H1 (cell line): ENCODE measurements at regions not wholly inside any gene's neighbourhood (a gene's known extent, or its start where the extent isn't known, plus 50 kb on each side); places are given as distances from the start of the nearest gene placed in this dataset.

ENCODE experiments used
- CTCF ChIA-PET: fragments of 300-600 bp; sonication (Branson Sonifier 250); formaldehyde crosslinking; loops from one replicate; lab custom pipeline; 2021; ENCODE audit not compliant: partially characterized antibody; lab: Charles Lee
- POLR2A ChIA-PET: fragments of 300-600 bp; sonication (Branson Sonifier 250); formaldehyde crosslinking; loops from one replicate; lab custom pipeline; 2021; ENCODE audit warnings: inconsistent platforms; ENCODE audit not compliant: partially characterized antibody; lab: Charles Lee
- DNase-seq, 2 experiments: peaks; one replicate each; pipeline versions ENCODE4 v3.0.0 to v3.0.0-alpha.2; 2010 to 2022; ENCODE audit warnings: low spot score in 2 of 2, low read depth in 1 of 2, mixed read lengths in 1 of 2
- FAIRE-seq: peaks from 2 replicates; lab custom pipeline; 2011; peaks lifted over from hg19 to GRCh38; lab: Jason Lieb, UNC
- H2AFZ ChIP-seq: 2 replicates; pipeline ENCODE4 v1.8.1; 2012; ENCODE audit warnings: low read length, inconsistent platforms
- H2AK5ac ChIP-seq: 2 replicates; pipeline ENCODE4 v1.6.1; 2013; ENCODE audit warnings: low read depth, low read length
- H2BK120ac ChIP-seq: replicated peaks from 2 replicates; pipeline ENCODE3; 2013; ENCODE audit warnings: low read depth, low read length, inconsistent platforms
- H2BK12ac ChIP-seq: 2 replicates; pipeline ENCODE4 v1.6.1; 2013; ENCODE audit warnings: low read depth, low read length
- H2BK15ac ChIP-seq: 2 replicates; pipeline ENCODE4 v1.6.1; 2013; ENCODE audit warnings: low read length
- H2BK20ac ChIP-seq: 2 replicates; pipeline ENCODE4 v1.6.1; 2013; ENCODE audit warnings: low read length
- H2BK5ac ChIP-seq: 2 replicates; pipeline ENCODE4 v1.6.1; 2013; ENCODE audit warnings: low read depth, low read length
- H3K14ac ChIP-seq: 2 replicates; pipeline ENCODE4 v1.6.1; 2013; ENCODE audit warnings: inconsistent platforms; ENCODE audit not compliant: insufficient read length
- H3K18ac ChIP-seq: 2 replicates; pipeline ENCODE4 v1.6.1; 2013; ENCODE audit warnings: low read length; ENCODE audit errors: extremely low read depth
- H3K23ac ChIP-seq: 2 replicates; pipeline ENCODE4 v1.6.1; 2013; ENCODE audit warnings: inconsistent platforms; ENCODE audit not compliant: insufficient read length
- H3K23me2 ChIP-seq: 2 replicates; pipeline ENCODE4 v1.6.1; 2013; ENCODE audit warnings: low read depth, low read length
- H3K27ac ChIP-seq: 2 replicates; pipeline ENCODE4 v1.6.1; 2011; ENCODE audit warnings: low read depth, low read length, inconsistent platforms
- H3K27me3 ChIP-seq, 4 experiments: replicated peaks in 1 of 4; 1 replicate in 1 of 4; 2 replicates in 3 of 4; pipeline versions ENCODE4 v1.6.1 to v1.8.1; 2011 to 2013; ENCODE audit warnings: low read length in 3 of 4, mild to moderate bottlenecking in 3 of 4, inconsistent platforms in 2 of 4, mixed read lengths in 2 of 4, moderate library complexity in 1 of 4; ENCODE audit not compliant: control insufficient read depth in 3 of 4, insufficient read depth in 3 of 4; ENCODE audit errors: extremely low read depth in 1 of 4
- H3K36me3 ChIP-seq, 4 experiments: 2 replicates each; pipeline versions ENCODE4 v1.6.1 to v1.8.1; 2011 to 2013; ENCODE audit warnings: mild to moderate bottlenecking in 4 of 4, low read length in 3 of 4, moderate library complexity in 2 of 4, control low read depth in 1 of 4, inconsistent platforms in 1 of 4; ENCODE audit not compliant: insufficient read depth in 4 of 4, control insufficient read depth in 2 of 4
- H3K4ac ChIP-seq: replicated peaks from 2 replicates; pipeline ENCODE3; 2013; ENCODE audit warnings: low read length, low read depth, mixed read lengths, inconsistent platforms; ENCODE audit not compliant: insufficient read length
- H3K4me1 ChIP-seq, 4 experiments: replicated peaks in 1 of 4; 1 replicate in 1 of 4; 2 replicates in 3 of 4; pipeline versions ENCODE4 v1.6.1 to v1.8.1; 2011 to 2013; ENCODE audit warnings: low read length in 3 of 4, inconsistent platforms in 2 of 4, mixed read lengths in 1 of 4; ENCODE audit not compliant: insufficient read depth in 4 of 4, control insufficient read depth in 3 of 4
- H3K4me2 ChIP-seq, 2 experiments: 2 replicates each; pipeline versions ENCODE4 v1.6.1 to v1.8.1; 2011 to 2013; ENCODE audit warnings: low read depth in 2 of 2, low read length in 2 of 2, control low read depth in 1 of 2, inconsistent platforms in 1 of 2, mild to moderate bottlenecking in 1 of 2; ENCODE audit not compliant: insufficient read depth in 1 of 2
- H3K4me3 ChIP-seq, 4 experiments: fragments of 200-600, 300-600 bp in 1 of 4; sonication (generic), shearing (Covaris generic), sonication (Bioruptor Twin) in 1 of 4; 2 replicates each; pipeline versions ENCODE4 v1.5.1 to v1.8.1; 2011 to 2016; ENCODE audit warnings: low read length in 4 of 4, low read depth in 3 of 4, control low read depth in 2 of 4, inconsistent platforms in 2 of 4, mild to moderate bottlenecking in 2 of 4, mixed read lengths in 1 of 4, moderate library complexity in 1 of 4; ENCODE audit not compliant: insufficient read depth in 2 of 4; ENCODE audit errors: extremely low read depth in 1 of 4
- H3K56ac ChIP-seq: replicated peaks from 2 replicates; pipeline ENCODE3; 2013; ENCODE audit warnings: low read depth, mild to moderate bottlenecking, mixed read lengths, low read length, inconsistent platforms; ENCODE audit not compliant: insufficient read length
- H3K79me1 ChIP-seq: 2 replicates; pipeline ENCODE4 v1.6.1; 2013; ENCODE audit warnings: low read depth, low read length, control low read depth
- H3K79me2 ChIP-seq, 2 experiments: 2 replicates each; pipeline versions ENCODE4 v1.6.1 to v1.8.1; 2012 to 2013; ENCODE audit warnings: low read length in 2 of 2, mild to moderate bottlenecking in 2 of 2, inconsistent platforms in 1 of 2; ENCODE audit not compliant: insufficient read depth in 2 of 2, control insufficient read depth in 1 of 2
- H3K9ac ChIP-seq, 4 experiments: replicated peaks in 1 of 4; 1 replicate in 1 of 4; 2 replicates in 3 of 4; pipeline versions ENCODE4 v1.6.1 to v1.8.1; 2011 to 2013; ENCODE audit warnings: low read depth in 3 of 4, low read length in 3 of 4, control low read depth in 2 of 4, mild to moderate bottlenecking in 2 of 4, moderate library complexity in 2 of 4, inconsistent platforms in 1 of 4; ENCODE audit errors: extremely low read depth in 1 of 4
- H3K9me3 ChIP-seq, 2 experiments: 2 replicates each; pipeline versions ENCODE4 v1.6.1 to v1.8.1; 2012 to 2013; ENCODE audit warnings: mild to moderate bottlenecking in 2 of 2, moderate library complexity in 2 of 2, control low read depth in 1 of 2, inconsistent platforms in 1 of 2, low read depth in 1 of 2, low read length in 1 of 2, mixed read lengths in 1 of 2; ENCODE audit not compliant: insufficient read depth in 2 of 2
- H4K20me1 ChIP-seq, 2 experiments: replicated peaks in 1 of 2; 2 replicates each; pipeline versions ENCODE3 to v1.8.1; 2011 to 2013; ENCODE audit warnings: inconsistent platforms in 2 of 2, low read length in 2 of 2, mild to moderate bottlenecking in 1 of 2; ENCODE audit not compliant: insufficient read depth in 2 of 2, control insufficient read depth in 1 of 2
- H4K5ac ChIP-seq: 2 replicates; pipeline ENCODE4 v1.6.1; 2013; ENCODE audit warnings: low read length, low read depth, mixed read lengths, inconsistent platforms; ENCODE audit not compliant: insufficient read length
- H4K8ac ChIP-seq: 2 replicates; pipeline ENCODE4 v1.8.0; 2013; ENCODE audit warnings: mild to moderate bottlenecking, moderate library complexity, low read length, inconsistent platforms; ENCODE audit not compliant: insufficient read depth; ENCODE audit errors: extremely low read depth
- H4K91ac ChIP-seq: replicated peaks from 2 replicates; pipeline ENCODE3; 2013; ENCODE audit warnings: low read length, mixed read lengths, inconsistent platforms; ENCODE audit not compliant: insufficient read length
- ASH2L ChIP-seq: fragments of 200-600, 300-600 bp; sonication (generic); IDR thresholded peaks from one replicate; pipeline ENCODE4 v1.7.1; 2017; ENCODE audit warnings: low read length
- CBX5 ChIP-seq: fragments of 300-800, 300-1000 bp; sonication (generic); IDR thresholded peaks from 2 replicates; pipeline ENCODE4 v1.7.1; 2016; ENCODE audit warnings: antibody characterized with exemption, low read length, low read depth
- CEBPB ChIP-seq: IDR thresholded peaks from 2 replicates; pipeline ENCODE4 v1.6.1; 2012; ENCODE audit warnings: low read depth, low read length
- CHD2 ChIP-seq: IDR thresholded peaks from 2 replicates; pipeline ENCODE4 v1.6.1; 2012; ENCODE audit warnings: low read length, improper control_type of control experiment
- CREB1 ChIP-seq: IDR thresholded peaks from 2 replicates; pipeline ENCODE4 v1.6.1; 2012; ENCODE audit warnings: inconsistent platforms
- JUND ChIP-seq: IDR thresholded peaks from 2 replicates; pipeline ENCODE4 v1.6.1; 2011; ENCODE audit warnings: mild to moderate bottlenecking, improper control_type of control experiment, low read length
- POLR2A ChIP-seq, 2 experiments: IDR thresholded peaks; 1 replicate in 1 of 2; 2 replicates in 1 of 2; pipeline ENCODE4 v1.6.1; 2011; ENCODE audit warnings: low read depth in 2 of 2, low read length in 2 of 2, mild to moderate bottlenecking in 2 of 2; ENCODE audit errors: control extremely low read depth in 1 of 2
- POU5F1 ChIP-seq: IDR thresholded peaks from 2 replicates; pipeline ENCODE4 v1.6.1; 2011; ENCODE audit warnings: low read depth, mild to moderate bottlenecking, low read length, moderate library complexity
- SIN3A ChIP-seq, 2 experiments: IDR thresholded peaks in 1 of 2; conservative IDR thresholded peaks in 1 of 2; 2 replicates each; pipeline ENCODE4 v1.6.1; 2011 to 2012; ENCODE audit warnings: low read length in 2 of 2, improper control_type of control experiment in 1 of 2, low read depth in 1 of 2, mild to moderate bottlenecking in 1 of 2
- YY1 ChIP-seq: IDR thresholded peaks from 2 replicates; pipeline ENCODE4 v1.6.1; 2011; ENCODE audit warnings: low read depth, mild to moderate bottlenecking, low read length
- TF ChIP-seq, protein P1 (sequence below): IDR thresholded peaks from 2 replicates; pipeline ENCODE4 v1.6.1; 2012; ENCODE audit warnings: inconsistent platforms

DNA sequence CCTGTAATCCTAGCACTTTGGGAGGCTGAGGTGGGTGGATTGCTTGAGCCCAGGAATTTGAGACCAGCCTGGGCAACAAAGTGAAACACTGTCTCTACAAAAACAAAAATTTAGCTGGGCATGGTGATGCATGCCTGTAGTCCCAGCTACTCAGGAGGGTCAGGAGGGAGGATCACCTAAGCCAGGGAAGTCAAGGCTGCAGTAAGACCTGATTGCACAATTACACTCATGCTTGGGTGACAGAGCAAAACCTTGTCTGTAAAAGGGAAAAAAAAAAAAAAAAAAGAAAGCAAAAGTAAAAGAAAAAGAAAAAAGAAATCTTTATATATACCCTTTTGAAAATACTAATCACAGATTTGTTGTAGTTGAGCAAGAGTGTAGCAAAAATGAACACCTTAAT is 801.0 kb upstream of the IGFBP7 start:
- ChIA-PET POLR2A (interaction anchor here (0.7 kb wide), 1 partner anchor 923 kb away, joined by 3 read pairs; no protein-coding TSS in a partner anchor), CTCF (interaction anchor here (1.3 kb wide), 1 partner anchor 748 kb away, joined by 4 read pairs; no protein-coding TSS in a partner anchor)
- H3K4me2 ChIP-seq = no peak overlapping the region
- no peaks in the 10 kb centered on the region for H3K79me2 ChIP-seq
- H4K91ac ChIP-seq = no peak overlapping the region
- H2BK12ac ChIP-seq = no peak overlapping the region
- H2BK15ac ChIP-seq = no peak overlapping the region
- H3K9me3 ChIP-seq = no peaks in the 10 kb centered on the region
- no peak overlapping the region for H3K9ac ChIP-seq
- no peak overlapping the region for H4K5ac ChIP-seq
- H3K23me2 ChIP-seq = no peaks in the 10 kb centered on the region
- no peak overlapping the region; the same call in 1 of the 2 replicates for H2AFZ ChIP-seq
- no peak overlapping the region for H2BK5ac ChIP-seq
- H3K27me3 ChIP-seq = no peaks in the 10 kb centered on the region
- H3K56ac ChIP-seq = no peak overlapping the region
- H3K4ac ChIP-seq = no peak overlapping the region
- H3K27ac ChIP-seq = no peak overlapping the region
- FAIRE-seq (no peak), DNase-seq (no peak)
- no peak overlapping the region for H3K4me3 ChIP-seq
- H3K18ac ChIP-seq = no peak overlapping the region
- H2BK120ac ChIP-seq = no peak overlapping the region
- no peaks in the 10 kb centered on the region for H3K4me1 ChIP-seq
- no peaks in the 10 kb centered on the region for H3K79me1 ChIP-seq
- H3K36me3 ChIP-seq = no peaks in the 10 kb centered on the region
- TF ChIP-seq CHD2 (no peak), CBX5 (no peak), JUND (no peak), CEBPB (no peak), YY1 (no peak), ASH2L (no peak), POU5F1 (no peak), SIN3A (conservative IDR thresholded peaks at IDR 0.05 in 1 of 2, IDR thresholded peaks at IDR 0.05 in 1 of 2; ENCODE audit: low read depth in 1 of 2, low read length in 2 of 2) (no peak), POLR2A (IDR thresholded peaks at IDR 0.05; ENCODE audit: control extremely low read depth in 1 of 2, low read depth in 2 of 2, low read length in 2 of 2) (no peak), CREB1 (no peak)
- TF ChIP-seq, protein P1, sequence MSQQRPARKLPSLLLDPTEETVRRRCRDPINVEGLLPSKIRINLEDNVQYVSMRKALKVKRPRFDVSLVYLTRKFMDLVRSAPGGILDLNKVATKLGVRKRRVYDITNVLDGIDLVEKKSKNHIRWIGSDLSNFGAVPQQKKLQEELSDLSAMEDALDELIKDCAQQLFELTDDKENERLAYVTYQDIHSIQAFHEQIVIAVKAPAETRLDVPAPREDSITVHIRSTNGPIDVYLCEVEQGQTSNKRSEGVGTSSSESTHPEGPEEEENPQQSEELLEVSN = no peak
- H4K8ac ChIP-seq = no peak overlapping the region
- no peak overlapping the region for H2BK20ac ChIP-seq
- no peak overlapping the region for H2AK5ac ChIP-seq
- H3K14ac ChIP-seq = no peak overlapping the region
- H4K20me1 ChIP-seq = no peaks in the 10 kb centered on the region
- H3K23ac ChIP-seq = no peak overlapping the region
